GM10266 (cell line): ENCODE measurements at regions not wholly inside any gene's neighbourhood (a gene's known extent, or its start where the extent isn't known, plus 50 kb on each side); places are given as distances from the start of the nearest gene placed in this dataset.

Experiments
- DNase-seq: peaks from one replicate; pipeline ENCODE4 v3.0.0; 2012; ENCODE audit errors: extremely low spot score
- TF ChIP-seq, protein P1 (sequence below): IDR thresholded peaks from 2 replicates; pipeline ENCODE4 v1.5.1; 2012; ENCODE audit warnings: mild to moderate bottlenecking, low read depth; ENCODE audit not compliant: control insufficient read depth, insufficient read depth; ENCODE audit errors: missing control alignments

DNA sequence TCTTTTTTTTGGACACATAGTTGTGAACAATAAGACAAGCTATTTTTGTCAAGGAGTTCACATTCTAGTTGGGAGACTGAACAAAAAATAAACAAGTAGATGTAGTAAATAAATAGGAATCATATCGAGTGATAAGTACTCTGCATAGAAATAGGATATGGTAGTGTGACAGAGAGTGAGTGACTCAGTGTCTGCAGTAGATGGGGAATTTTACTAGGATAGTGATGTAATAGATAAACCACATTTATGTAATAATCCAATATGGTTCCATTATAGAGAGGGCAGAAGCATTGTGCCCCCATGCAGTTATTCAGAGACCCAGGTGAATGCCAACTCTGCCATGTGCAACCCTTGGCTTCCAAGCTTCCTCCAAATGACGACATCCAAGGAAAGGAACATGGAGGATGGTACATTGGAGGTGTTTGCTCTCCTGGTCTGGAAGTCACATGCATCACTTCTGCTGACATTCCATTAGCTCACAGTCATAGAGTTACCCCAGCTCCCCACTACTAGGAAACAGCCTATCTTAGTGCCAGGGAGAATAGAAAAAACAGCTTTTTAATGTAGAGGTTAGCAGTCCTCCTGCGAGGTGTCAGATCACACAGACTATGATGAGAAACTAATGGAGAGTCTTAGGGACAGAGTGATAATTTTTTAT is 595.4 kb downstream of the NYAP2 start:
- no peak for DNase-seq
- TF ChIP-seq, protein P1, sequence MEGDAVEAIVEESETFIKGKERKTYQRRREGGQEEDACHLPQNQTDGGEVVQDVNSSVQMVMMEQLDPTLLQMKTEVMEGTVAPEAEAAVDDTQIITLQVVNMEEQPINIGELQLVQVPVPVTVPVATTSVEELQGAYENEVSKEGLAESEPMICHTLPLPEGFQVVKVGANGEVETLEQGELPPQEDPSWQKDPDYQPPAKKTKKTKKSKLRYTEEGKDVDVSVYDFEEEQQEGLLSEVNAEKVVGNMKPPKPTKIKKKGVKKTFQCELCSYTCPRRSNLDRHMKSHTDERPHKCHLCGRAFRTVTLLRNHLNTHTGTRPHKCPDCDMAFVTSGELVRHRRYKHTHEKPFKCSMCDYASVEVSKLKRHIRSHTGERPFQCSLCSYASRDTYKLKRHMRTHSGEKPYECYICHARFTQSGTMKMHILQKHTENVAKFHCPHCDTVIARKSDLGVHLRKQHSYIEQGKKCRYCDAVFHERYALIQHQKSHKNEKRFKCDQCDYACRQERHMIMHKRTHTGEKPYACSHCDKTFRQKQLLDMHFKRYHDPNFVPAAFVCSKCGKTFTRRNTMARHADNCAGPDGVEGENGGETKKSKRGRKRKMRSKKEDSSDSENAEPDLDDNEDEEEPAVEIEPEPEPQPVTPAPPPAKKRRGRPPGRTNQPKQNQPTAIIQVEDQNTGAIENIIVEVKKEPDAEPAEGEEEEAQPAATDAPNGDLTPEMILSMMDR: no peak

DNA sequence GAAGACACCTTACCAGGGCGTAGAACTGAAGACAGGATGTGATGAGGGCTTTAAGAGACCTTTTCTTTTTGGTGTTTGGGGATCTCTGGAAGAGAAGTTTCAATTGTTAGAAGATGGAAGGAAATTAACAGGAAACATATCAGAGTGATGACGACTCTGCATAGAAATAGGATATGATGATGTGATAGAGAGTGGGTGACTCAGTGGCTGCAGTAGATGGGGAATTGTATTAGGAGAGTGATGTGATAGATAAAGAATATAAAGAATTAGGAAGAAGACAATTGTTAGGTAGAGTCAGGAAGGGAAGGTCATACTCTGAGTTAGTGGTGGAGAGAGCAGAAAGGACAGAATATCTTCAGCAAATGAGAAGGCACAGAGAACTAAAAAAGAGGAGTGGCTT is 593.9 kb downstream of the NYAP2 start:
- TF ChIP-seq, protein P1: no peak
- DNase-seq: no peak

DNA sequence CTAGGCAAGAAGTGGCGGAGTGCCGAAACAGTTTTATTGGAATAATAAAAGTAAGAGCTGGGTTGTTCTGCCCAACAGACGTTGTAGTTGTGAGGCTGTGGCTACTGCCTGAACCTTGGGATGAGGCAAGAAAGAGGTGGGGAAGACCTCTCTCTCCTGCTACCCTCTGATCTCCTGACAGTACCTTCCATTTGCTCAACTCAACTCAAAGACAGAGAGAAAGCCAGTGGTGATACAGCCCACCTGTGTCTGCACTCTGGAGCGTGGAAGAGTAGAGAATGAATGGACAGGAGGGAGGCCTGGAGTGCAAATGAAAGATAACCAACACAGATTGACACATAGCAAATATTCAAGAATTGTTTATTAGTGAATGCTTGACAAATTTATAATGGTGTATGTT is 590.3 kb downstream of the NYAP2 start:
- TF ChIP-seq, protein P1: no peak
- no peak for DNase-seq

DNA sequence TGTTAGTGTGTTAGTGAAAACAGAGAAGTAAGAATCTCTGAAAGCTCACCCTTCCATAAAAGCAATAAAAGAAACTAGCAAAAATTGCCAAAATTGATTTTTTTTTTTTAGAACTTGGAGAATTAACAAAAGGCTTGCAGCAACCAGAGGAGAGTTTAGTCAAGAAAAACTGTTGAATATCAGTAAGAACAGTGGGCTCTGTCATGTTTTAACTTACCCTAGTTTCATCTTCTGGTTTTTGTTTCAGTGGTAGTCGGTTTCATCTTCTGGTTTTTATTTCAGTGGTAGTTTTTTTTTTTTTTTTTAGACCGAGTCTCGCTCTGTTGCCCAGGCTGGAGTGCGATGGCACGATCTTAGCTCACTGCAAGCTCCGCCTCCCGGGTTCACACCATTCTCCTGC is 580.9 kb downstream of the NYAP2 start:
- TF ChIP-seq, protein P1: no peak
- DNase-seq: no peak

DNA sequence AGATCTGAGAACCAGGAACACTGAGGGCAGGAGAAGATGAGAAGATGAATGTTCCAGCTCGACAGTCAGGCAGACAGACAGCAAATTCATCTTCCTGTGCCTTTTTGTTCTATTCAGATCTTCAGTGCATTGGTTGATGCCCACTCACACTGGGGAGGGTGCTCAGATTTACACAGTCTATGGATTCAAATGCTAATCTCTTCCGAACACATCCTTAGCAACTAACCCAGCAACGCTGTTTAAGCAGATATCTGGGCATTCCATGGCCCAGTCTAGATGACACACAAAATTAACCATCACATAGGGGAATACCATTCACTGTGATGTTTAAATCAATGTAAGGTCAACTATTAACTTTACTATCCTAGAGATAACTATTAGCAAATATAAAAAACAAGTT is 571.9 kb downstream of the NYAP2 start:
- no peak for DNase-seq
- TF ChIP-seq, protein P1: no peak

DNA sequence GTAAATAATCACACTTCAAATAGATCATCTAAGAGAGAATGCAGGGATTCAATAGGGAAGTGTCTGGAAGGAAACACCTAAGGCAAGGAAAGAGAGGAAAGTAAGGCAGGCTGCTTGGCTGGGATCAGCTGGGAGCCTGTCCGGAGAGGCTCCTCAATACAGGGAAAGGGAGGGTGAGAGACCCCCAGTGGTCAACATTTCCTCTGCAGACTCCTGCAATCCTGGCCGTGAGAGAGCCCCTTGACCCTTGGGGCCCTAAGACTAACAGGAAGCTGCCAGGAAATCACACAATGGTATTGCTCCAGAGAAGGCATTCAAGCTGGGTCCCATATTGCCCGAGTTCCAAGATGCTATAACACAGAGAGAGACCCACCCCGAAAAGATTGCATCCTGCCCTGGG is 549.4 kb downstream of the NYAP2 start:
- TF ChIP-seq, protein P1: no peak
- no peak for DNase-seq

DNA sequence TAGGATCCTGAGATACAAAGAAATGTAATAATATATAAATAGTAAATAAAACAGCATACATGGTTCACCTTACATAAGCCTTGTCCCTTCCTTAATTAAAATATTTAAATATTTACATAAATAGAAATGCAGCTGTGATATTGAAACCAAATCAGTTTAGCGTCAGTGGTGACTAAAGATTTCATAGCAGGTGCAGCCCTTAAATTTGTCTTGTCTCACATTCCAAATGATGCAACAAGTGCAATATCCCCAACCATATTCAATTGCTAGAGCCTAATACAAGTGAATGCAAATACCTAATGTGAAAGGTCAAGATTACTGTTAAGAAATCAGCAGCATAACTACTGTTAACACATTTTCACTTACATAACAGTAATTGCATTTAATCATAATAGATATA is 539.5 kb downstream of the NYAP2 start:
- no peak for DNase-seq
- TF ChIP-seq, protein P1: no peak
